ENCODE measurements at regions not wholly inside any gene's neighbourhood (a gene's known extent, or its start where the extent isn't known, plus 50 kb on each side); places are given as distances from the start of the nearest gene placed in this dataset.

DNA sequence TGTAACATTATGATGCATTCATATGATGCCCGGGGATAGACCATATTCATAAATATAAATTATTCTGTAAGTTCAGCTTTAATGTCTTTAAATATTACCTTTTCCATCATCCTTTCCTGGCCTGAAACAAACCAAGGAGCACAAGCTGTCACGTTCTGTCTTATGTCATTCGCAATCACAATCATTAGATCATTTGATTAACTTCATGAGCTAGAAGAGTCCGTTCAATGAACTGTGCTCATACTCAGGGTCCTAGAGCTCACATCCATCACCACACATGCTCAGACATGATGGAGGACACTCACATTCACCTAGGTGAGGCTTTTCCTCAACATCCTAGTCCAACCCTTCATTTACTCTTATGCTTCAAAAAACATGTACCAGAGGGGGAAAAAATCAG lies 599.0 kb upstream of the ID2 start:
- TF ChIP-seq POLR2AphosphoS5 (IDR thresholded peaks at IDR 0.05) = no peak
- TF ChIP-seq, protein P1, sequence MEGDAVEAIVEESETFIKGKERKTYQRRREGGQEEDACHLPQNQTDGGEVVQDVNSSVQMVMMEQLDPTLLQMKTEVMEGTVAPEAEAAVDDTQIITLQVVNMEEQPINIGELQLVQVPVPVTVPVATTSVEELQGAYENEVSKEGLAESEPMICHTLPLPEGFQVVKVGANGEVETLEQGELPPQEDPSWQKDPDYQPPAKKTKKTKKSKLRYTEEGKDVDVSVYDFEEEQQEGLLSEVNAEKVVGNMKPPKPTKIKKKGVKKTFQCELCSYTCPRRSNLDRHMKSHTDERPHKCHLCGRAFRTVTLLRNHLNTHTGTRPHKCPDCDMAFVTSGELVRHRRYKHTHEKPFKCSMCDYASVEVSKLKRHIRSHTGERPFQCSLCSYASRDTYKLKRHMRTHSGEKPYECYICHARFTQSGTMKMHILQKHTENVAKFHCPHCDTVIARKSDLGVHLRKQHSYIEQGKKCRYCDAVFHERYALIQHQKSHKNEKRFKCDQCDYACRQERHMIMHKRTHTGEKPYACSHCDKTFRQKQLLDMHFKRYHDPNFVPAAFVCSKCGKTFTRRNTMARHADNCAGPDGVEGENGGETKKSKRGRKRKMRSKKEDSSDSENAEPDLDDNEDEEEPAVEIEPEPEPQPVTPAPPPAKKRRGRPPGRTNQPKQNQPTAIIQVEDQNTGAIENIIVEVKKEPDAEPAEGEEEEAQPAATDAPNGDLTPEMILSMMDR (IDR thresholded peaks at IDR 0.05) = no peak

Data from esophagus muscularis mucosa (tissue), 3 donors.